Right atrium auricular region (tissue), 2 donors: ENCODE measurements at regions not wholly inside any gene's neighbourhood (a gene's known extent, or its start where the extent isn't known, plus 50 kb on each side); places are given as distances from the start of the nearest gene placed in this dataset.
"Not testable (repeated sequence)": the region's sequence is repeated elsewhere in the genome, so short reads cannot be mapped to it uniquely, and the experiment has no call there.

Experiments
- DNase-seq: peaks from one replicate; pipeline ENCODE4 v3.0.0-alpha.2; 2019; ENCODE audit warnings: low spot score
- H3K27ac ChIP-seq, 2 donors: fragments of 200-600 bp; sonication (generic); 1 replicate in 1 of 2; 2 replicates in 1 of 2; pipeline ENCODE4 v1.5.1; 2016 to 2019
- H3K27me3 ChIP-seq, 2 donors: fragments of 200-600 bp; sonication (generic); one replicate each; pipeline versions ENCODE4 v1.5.1 to v1.6.0; 2017 to 2019
- H3K36me3 ChIP-seq: fragments of 200-600 bp; sonication (generic); one replicate; pipeline ENCODE4 v1.5.1; 2016
- H3K4me1 ChIP-seq, 2 donors: fragments of 200-600 bp; sonication (generic); one replicate each; pipeline versions ENCODE4 v1.5.1 to v1.6.0; 2017 to 2019
- H3K4me3 ChIP-seq, 2 donors: fragments of 200-600 bp; sonication (generic); 1 replicate in 1 of 2; 2 replicates in 1 of 2; pipeline ENCODE4 v1.5.1; 2017 to 2019; ENCODE audit warnings: mild to moderate bottlenecking in 1 of 2, moderate library complexity in 1 of 2
- H3K9me3 ChIP-seq, 2 donors: fragments of 200-600 bp; sonication (generic); one replicate each; pipeline ENCODE4 v1.5.1; 2019
- TF ChIP-seq, protein P1 (sequence below), 2 donors: fragments of 200-600 bp; sonication (generic); IDR thresholded peaks; one replicate each; pipeline ENCODE4 v1.5.1; 2019; ENCODE audit warnings: antibody characterized with exemption in 2 of 2

DNA sequence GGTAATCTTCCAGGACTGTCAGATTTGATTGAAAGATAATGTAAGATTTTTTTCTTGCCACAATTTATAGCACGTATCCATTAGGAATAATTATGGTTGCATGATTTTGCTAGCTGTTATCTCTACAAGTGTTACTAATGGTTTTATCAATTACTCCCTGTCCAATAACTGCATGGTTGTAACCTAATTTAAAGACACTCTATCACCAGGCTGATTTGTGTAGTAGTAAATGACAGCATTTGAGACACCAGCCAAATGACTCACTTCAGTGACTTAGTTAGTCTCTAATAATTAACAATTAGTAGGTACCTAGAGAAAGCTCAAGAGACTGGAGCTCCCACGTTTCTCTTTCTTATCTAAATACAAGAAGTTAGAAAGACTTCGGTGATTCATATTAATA, 453.8 kb upstream of the POU3F2 start:
- no peaks in the 10 kb centered on the region for H3K4me1 ChIP-seq
- no peak overlapping the region for H3K4me3 ChIP-seq
- DNase-seq: no peak
- H3K36me3 ChIP-seq: no peaks in the 10 kb centered on the region
- TF ChIP-seq, protein P1, sequence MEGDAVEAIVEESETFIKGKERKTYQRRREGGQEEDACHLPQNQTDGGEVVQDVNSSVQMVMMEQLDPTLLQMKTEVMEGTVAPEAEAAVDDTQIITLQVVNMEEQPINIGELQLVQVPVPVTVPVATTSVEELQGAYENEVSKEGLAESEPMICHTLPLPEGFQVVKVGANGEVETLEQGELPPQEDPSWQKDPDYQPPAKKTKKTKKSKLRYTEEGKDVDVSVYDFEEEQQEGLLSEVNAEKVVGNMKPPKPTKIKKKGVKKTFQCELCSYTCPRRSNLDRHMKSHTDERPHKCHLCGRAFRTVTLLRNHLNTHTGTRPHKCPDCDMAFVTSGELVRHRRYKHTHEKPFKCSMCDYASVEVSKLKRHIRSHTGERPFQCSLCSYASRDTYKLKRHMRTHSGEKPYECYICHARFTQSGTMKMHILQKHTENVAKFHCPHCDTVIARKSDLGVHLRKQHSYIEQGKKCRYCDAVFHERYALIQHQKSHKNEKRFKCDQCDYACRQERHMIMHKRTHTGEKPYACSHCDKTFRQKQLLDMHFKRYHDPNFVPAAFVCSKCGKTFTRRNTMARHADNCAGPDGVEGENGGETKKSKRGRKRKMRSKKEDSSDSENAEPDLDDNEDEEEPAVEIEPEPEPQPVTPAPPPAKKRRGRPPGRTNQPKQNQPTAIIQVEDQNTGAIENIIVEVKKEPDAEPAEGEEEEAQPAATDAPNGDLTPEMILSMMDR (IDR thresholded peaks at IDR 0.05): no peak
- H3K27me3 ChIP-seq: no peaks in the 10 kb centered on the region
- H3K27ac ChIP-seq: no peak overlapping the region
- no peaks in the 10 kb centered on the region for H3K9me3 ChIP-seq

- Histone ChIP-seq H3K9me3 (no peaks in the 10 kb centered on the region), H3K36me3 (no peaks in the 10 kb centered on the region), H3K27me3 (no peaks in the 10 kb centered on the region), H3K4me1 (no peaks in the 10 kb centered on the region), H3K27ac (no peak overlapping the region), H3K4me3 (no peak overlapping the region)
- TF ChIP-seq, protein P1 (IDR thresholded peaks at IDR 0.05): no peak
- DNase-seq: no peak
These were observed 452.1 kb upstream of the POU3F2 start for GRCh38 chr6:98382246-98382645.

- Histone ChIP-seq H3K4me1 (no peaks in the 10 kb centered on the region), H3K36me3 (no peaks in the 10 kb centered on the region), H3K4me3 (no peak overlapping the region), H3K9me3 (peaks cover 0 to 8% of the 10 kb centered on the region in 2 donors), H3K27ac (no peak overlapping the region), H3K27me3 (no peaks in the 10 kb centered on the region)
- no peak for DNase-seq
- TF ChIP-seq, protein P1 (IDR thresholded peaks at IDR 0.05): no peak
These were observed 450.0 kb upstream of the POU3F2 start for GRCh38 chr6:98384334-98384733.

GRCh38 chr6:98384801-98385200, 449.6 kb upstream of the POU3F2 start:
- H3K36me3 ChIP-seq: no peaks in the 10 kb centered on the region
- no peaks in the 10 kb centered on the region for H3K4me1 ChIP-seq
- TF ChIP-seq, protein P1 (IDR thresholded peaks at IDR 0.05): no peak
- no peak overlapping the region for H3K4me3 ChIP-seq
- no peak for DNase-seq
- H3K27me3 ChIP-seq: no peaks in the 10 kb centered on the region
- H3K9me3 ChIP-seq: peaks cover 0 to 8% of the 10 kb centered on the region in 2 donors
- no peak overlapping the region for H3K27ac ChIP-seq

DNA sequence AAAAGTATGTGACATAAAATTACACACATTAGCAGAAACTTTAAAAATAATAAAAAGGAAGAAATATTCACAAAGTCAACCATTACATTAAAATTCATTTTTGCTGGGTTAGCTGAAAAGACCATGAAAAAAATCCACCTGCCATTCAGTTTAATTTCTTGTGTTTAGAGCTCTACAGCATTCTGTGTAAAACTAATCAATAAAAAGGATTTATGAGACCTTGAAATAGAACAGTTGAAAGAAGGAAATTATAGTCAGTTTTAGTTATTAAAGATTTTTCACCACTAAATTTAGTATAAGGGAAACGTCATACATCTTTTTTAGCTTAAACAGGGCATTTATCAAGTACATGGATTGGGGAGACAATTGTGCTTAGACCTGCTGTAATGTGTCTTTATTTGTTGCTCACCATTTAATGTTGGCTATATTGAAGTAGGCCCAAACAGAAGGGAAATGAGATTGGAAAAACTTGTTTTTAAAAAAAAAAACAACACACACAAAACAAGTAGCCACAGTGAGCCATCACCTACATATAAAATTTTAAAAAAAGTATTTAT, 438.7 kb upstream of the POU3F2 start:
- H3K27ac ChIP-seq: no peak overlapping the region
- H3K9me3 ChIP-seq: no peaks in the 10 kb centered on the region
- H3K27me3 ChIP-seq: no peaks in the 10 kb centered on the region
- TF ChIP-seq, protein P1 (IDR thresholded peaks at IDR 0.05): no peak
- no peaks in the 10 kb centered on the region for H3K36me3 ChIP-seq
- no peak for DNase-seq
- no peak overlapping the region for H3K4me3 ChIP-seq
- no peaks in the 10 kb centered on the region for H3K4me1 ChIP-seq

- no peaks in the 10 kb centered on the region for H3K27me3 ChIP-seq
- no peak for DNase-seq
- TF ChIP-seq, protein P1 (IDR thresholded peaks at IDR 0.05): no peak
- H3K27ac ChIP-seq: no peak overlapping the region
- peaks cover 0 to 4% of the 10 kb centered on the region in 2 donors for H3K9me3 ChIP-seq
- no peaks in the 10 kb centered on the region for H3K36me3 ChIP-seq
- H3K4me3 ChIP-seq: no peak overlapping the region
- no peaks in the 10 kb centered on the region for H3K4me1 ChIP-seq
These were observed 418.3 kb upstream of the POU3F2 start for GRCh38 chr6:98416027-98416426.

DNA sequence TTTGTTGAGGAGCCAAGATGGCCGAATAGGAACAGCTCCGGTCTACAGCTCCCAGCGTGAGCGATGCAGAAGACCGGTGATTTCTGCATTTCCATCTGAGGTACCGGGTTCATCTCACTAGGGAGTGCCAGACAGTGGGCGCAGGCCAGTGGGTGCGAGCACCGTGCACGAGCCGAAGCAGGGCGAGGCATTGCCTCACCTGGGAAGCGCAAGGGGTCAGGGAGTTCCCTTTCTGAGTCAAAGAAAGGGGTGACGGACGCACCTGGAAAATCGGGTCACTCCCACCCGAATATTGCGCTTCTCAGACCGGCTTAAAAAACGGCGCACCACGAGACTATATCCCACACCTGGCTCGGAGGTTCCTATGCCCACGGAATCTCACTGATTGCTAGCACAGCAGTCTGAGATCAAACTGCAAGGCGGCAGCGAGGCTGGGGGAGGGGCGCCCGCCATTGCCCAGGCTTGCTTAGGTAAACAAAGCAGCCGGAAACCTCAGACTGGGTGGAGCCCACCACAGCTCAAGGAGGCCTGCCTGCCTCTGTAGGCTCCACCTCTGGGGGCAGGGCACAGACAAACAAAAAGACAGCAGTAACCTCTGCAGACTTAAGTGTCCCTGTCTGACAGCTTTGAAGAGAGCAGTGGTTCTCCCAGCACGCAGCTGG, 417.7 kb upstream of the POU3F2 start:
- not testable (repeated sequence) for H3K4me1 ChIP-seq, H3K9me3 ChIP-seq, H3K4me3 ChIP-seq, H3K36me3 ChIP-seq, DNase-seq, H3K27ac ChIP-seq, H3K27me3 ChIP-seq
